ENCODE measurements at regions not wholly inside any gene's neighbourhood (a gene's known extent, or its start where the extent isn't known, plus 50 kb on each side); places are given as distances from the start of the nearest gene placed in this dataset.

DNA sequence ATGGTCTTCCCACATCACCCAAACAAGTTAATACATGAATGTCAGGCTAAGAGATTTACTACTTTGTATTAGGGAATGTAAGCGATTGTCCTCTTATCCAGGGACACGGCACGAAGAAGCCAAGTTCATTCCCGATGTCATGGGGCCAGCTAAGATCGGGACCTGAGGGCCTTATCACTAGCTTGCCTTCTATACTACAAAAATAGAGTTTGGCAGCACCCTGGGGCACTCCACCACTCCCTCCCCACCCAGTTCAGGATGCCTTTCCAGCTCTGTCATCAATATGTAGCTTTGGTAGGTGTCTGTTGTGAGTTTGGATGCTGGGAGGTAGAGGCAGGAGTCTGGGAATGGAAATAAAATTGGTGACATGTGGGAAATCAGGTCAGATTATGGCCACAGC lies 197.5 kb downstream of the ATG4C start:
- TF ChIP-seq, protein P1, sequence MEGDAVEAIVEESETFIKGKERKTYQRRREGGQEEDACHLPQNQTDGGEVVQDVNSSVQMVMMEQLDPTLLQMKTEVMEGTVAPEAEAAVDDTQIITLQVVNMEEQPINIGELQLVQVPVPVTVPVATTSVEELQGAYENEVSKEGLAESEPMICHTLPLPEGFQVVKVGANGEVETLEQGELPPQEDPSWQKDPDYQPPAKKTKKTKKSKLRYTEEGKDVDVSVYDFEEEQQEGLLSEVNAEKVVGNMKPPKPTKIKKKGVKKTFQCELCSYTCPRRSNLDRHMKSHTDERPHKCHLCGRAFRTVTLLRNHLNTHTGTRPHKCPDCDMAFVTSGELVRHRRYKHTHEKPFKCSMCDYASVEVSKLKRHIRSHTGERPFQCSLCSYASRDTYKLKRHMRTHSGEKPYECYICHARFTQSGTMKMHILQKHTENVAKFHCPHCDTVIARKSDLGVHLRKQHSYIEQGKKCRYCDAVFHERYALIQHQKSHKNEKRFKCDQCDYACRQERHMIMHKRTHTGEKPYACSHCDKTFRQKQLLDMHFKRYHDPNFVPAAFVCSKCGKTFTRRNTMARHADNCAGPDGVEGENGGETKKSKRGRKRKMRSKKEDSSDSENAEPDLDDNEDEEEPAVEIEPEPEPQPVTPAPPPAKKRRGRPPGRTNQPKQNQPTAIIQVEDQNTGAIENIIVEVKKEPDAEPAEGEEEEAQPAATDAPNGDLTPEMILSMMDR (IDR thresholded peaks at IDR 0.05): no peak
- TF ChIP-seq POLR2AphosphoS5 (IDR thresholded peaks at IDR 0.05): no peak
- no peak for TF ChIP-seq POLR2A (IDR thresholded peaks at IDR 0.05)

Measured in prostate gland (tissue), 2 donors.